Heart right ventricle (tissue), 16 donors: ENCODE measurements at regions not wholly inside any gene's neighbourhood (a gene's known extent, or its start where the extent isn't known, plus 50 kb on each side); places are given as distances from the start of the nearest gene placed in this dataset.

Experiments
- ATAC-seq, 8 donors: fragments of 200-7000 bp; cut with Tn5 transposase; one replicate each; pipeline ENCODE4 v1.9.1; 2020; ENCODE audit warnings: mild to moderate bottlenecking in 8 of 8, moderate library complexity in 8 of 8, moderate number of reproducible peaks in 1 of 8
- DNase-seq, 2 donors: peaks; one replicate each; pipeline ENCODE4 v3.0.0-alpha.2; 2020
- H3K27ac ChIP-seq, 10 donors: fragments of 200-600 bp; sonication (generic) in 2 of 10; one replicate each; pipeline versions ENCODE4 v1.5.0 to v1.8.0; 2020 to 2022; ENCODE audit warnings: mild to moderate bottlenecking in 3 of 10
- H3K27me3 ChIP-seq, 7 donors: fragments of 200-600 bp; one replicate each; pipeline ENCODE4 v1.8.0; 2021 to 2022; ENCODE audit warnings: mild to moderate bottlenecking in 2 of 7
- H3K36me3 ChIP-seq, 9 donors: fragments of 200-600 bp; sonication (generic) in 1 of 9; one replicate each; pipeline versions ENCODE4 v1.5.0 to v1.8.0; 2020 to 2022; ENCODE audit warnings: mild to moderate bottlenecking in 2 of 9
- H3K4me1 ChIP-seq, 9 donors: fragments of 200-600 bp; sonication (generic) in 1 of 9; one replicate each; pipeline versions ENCODE4 v1.5.0 to v1.8.0; 2020 to 2022; ENCODE audit warnings: mild to moderate bottlenecking in 4 of 9
- H3K4me3 ChIP-seq, 10 donors: fragments of 200-600 bp; sonication (generic) in 2 of 10; one replicate each; pipeline versions ENCODE4 v1.5.0 to v1.8.0; 2020 to 2022; ENCODE audit warnings: mild to moderate bottlenecking in 7 of 10, moderate library complexity in 2 of 10
- H3K9me3 ChIP-seq, 11 donors: fragments of 200-600 bp in 10 of 11; sonication (generic) in 2 of 11; one replicate each; pipeline versions ENCODE4 v1.5.0 to v1.8.0; 2013 to 2022; ENCODE audit warnings: mild to moderate bottlenecking in 2 of 11, control low read depth in 1 of 11, moderate library complexity in 1 of 11
- WGBS, 2 donors: extraction: QIAGEN DNeasy Blood & Tissue Kit; methylation state at CpG; one replicate each; pipeline ENCODE4 v1.1.7; 2013; ENCODE audit warnings: inconsistent platforms in 1 of 2; 5-methylcytosine and 5-hydroxymethylcytosine counted together
- intact Hi-C, 10 donors: fragments of 100-400 bp; cut with DNase I; formaldehyde crosslinking; loops; one replicate each; pipeline versions ENCODE4 v1.11.1 to v1.14.2; 2022
- TF ChIP-seq, protein P1 (sequence below), 9 donors: fragments of 200-600 bp; sonication (generic) in 2 of 9; IDR thresholded peaks; one replicate each; pipeline versions ENCODE4 v1.5.0 to v1.8.0; 2021 to 2022; ENCODE audit warnings: antibody characterized with exemption in 9 of 9, mild to moderate bottlenecking in 5 of 9, moderate library complexity in 1 of 9
- donor health status: Arrhythmogenic right ventricular cardiomyopathy.
- donor health status: ischemic (EF 13 %, LVEDD 7.1; RV severe dilation, severe dysfunction).
- donor health status: healthy with polysubstance abuse.
- donor health status: DM: no; HTN: yes; CAD: no.
- donor health status: DM: no; HTN: no; CAD: no.
- donor health status: ischemic (EF 25% LVEDD 6.9; RV normal size, moderate dysfunction).
- donor health status: ischemic (EF 25% LVEDD 5.7; RV mildly dilated, moderate dysfunction).
- donor health status: healthy.
- donor health status: DM: yes; HTN: yes; CAD: no.
- donor health status: Ischemic cardiomyopathy.
- donor health status: ischemic (EF 35%, LVEDD 5.7; RV mildly dilated, moderate dysfunction).
- donor health status: nonischemic (EF 11% LVEDD 7.7; RV severe dilation, severe dysfunction).
- donor health status: DM: yes; HTN: yes; CAD: no.
- donor health status: PGD.
- donor health status: ischemic (EF 29% LVEDD 5.4; RV normal size, mild dysfunction).
- donor health status: nonischemic (EF 23%, LVEDD 6.1; RV moderate dilation, normal function).

DNA sequence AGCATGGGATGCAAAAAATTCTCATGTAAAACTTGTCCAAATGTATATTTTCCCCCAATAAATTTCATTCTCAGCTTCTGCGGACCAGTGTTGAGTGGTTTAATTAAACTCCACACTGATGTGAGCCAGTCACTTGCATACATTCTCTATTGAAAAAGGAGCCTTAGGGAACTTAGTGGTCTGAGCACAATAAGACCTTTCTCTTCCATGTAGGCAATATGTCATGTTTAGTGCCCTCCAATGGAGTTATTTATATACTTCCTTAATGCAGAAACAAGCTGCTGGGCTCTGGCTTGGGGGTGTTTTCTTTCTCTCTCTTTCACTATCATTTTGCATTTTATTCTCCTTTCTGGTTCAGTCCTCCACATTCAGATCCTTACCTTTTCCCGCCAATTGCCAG, 196.9 kb downstream of the ANAPC10 start:
- intact Hi-C loops: no loop called here
- no peak for DNase-seq
- Histone ChIP-seq H3K27ac (no peak overlapping the region), H3K27me3 (no peaks in the 10 kb centered on the region), H3K9me3 (peaks cover 0 to 13% (median 0%) of the 10 kb centered on the region in 11 donors), H3K4me1 (peaks cover 0 to 17% (median 2%) of the 10 kb centered on the region in 9 donors), H3K4me3 (no peak overlapping the region), H3K36me3 (no peaks in the 10 kb centered on the region)
- WGBS, 2 donors: 93 to 98% methylated on average over 2 of the region's 2 CpGs
- ATAC-seq: no peak
- TF ChIP-seq, protein P1, sequence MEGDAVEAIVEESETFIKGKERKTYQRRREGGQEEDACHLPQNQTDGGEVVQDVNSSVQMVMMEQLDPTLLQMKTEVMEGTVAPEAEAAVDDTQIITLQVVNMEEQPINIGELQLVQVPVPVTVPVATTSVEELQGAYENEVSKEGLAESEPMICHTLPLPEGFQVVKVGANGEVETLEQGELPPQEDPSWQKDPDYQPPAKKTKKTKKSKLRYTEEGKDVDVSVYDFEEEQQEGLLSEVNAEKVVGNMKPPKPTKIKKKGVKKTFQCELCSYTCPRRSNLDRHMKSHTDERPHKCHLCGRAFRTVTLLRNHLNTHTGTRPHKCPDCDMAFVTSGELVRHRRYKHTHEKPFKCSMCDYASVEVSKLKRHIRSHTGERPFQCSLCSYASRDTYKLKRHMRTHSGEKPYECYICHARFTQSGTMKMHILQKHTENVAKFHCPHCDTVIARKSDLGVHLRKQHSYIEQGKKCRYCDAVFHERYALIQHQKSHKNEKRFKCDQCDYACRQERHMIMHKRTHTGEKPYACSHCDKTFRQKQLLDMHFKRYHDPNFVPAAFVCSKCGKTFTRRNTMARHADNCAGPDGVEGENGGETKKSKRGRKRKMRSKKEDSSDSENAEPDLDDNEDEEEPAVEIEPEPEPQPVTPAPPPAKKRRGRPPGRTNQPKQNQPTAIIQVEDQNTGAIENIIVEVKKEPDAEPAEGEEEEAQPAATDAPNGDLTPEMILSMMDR (IDR thresholded peaks at IDR 0.05): no peak

DNA sequence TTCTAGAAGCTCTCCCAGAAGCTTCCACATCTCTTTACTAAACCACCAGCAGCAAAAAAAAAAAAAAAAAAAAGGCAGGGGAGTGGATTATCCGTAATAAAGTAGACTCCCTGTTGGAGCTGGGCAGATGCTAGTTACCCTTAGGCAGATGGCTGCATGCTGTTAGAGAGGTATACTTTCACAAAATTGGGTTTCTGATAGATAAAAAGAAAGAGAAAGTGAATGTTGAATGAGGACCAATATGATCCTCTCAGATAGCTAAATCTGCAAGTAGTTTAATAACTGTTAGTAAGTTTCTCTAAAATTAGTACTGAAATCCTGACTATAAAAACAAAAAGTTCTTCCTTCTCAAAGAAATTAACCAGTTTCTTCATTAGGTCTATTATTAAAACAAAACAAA, 195.4 kb downstream of the ANAPC10 start:
- ATAC-seq: no peak
- 69 to 83% methylated on average over 1 of the region's 1 CpG for WGBS, 2 donors
- H3K9me3 ChIP-seq: peaks cover 0 to 13% (median 0%) of the 10 kb centered on the region in 11 donors

DNA sequence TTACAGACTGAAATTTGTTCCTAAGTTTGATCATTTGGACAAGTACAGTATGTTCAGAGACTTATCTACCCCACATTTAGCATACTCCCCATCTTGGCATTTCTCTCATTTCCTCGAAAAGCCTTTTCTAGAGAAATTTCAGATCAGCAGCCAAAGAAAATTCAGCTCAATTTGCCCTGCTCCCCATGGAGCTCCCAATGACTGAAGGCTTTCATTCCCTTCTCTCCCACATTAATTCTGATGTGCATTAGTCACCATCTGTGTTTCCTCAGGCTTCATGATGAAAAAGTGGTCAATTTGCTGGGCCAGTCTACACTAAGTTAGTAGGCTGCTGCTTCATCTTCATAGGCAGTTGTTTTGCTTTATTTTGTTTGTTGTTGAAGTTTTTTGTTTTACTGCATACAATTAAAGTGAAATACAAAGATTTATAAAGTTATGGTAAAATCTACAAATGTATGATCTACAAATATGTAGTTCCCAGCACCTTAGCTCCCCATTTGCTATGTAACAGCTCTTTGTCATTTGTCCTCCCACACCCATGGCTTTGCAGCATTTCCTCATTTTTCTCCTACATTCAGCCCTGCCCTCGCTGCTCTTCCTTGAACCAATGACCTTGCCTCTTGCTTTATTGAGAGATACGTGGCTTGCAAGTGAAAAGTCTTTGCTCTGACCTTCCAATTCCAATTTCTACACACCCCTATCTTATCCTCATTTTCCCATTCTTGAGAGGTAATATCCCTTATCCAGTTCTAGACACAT, 193.9 kb downstream of the ANAPC10 start:
- Histone ChIP-seq H3K36me3 (no peaks in the 10 kb centered on the region), H3K9me3 (peaks cover 0 to 4% (median 0%) of the 10 kb centered on the region in 11 donors), H3K4me1 (peaks cover 0 to 23% (median 10%) of the 10 kb centered on the region in 9 donors), H3K27ac (no peak overlapping the region), H3K27me3 (no peaks in the 10 kb centered on the region), H3K4me3 (no peak overlapping the region)
- intact Hi-C loops: no loop called here
- 48 to 57% methylated on average over 3 of the region's 3 CpGs for WGBS, 2 donors
- ATAC-seq: peak in 5 of 8 donors; percentile 44 to 73 (median 66)
- DNase-seq: no peak
- TF ChIP-seq, protein P1 (IDR thresholded peaks at IDR 0.05): no peak

More for the DNA sequence above, 195.4 kb downstream of the ANAPC10 start:
- H3K4me3 ChIP-seq: no peak overlapping the region
- H3K4me1 ChIP-seq: peaks cover 0 to 23% (median 10%) of the 10 kb centered on the region in 9 donors
- H3K36me3 ChIP-seq: no peaks in the 10 kb centered on the region
- intact Hi-C loops: no loop called here
- no peak for DNase-seq
- TF ChIP-seq, protein P1 (IDR thresholded peaks at IDR 0.05): no peak
- no peak overlapping the region for H3K27ac ChIP-seq
- H3K27me3 ChIP-seq: no peaks in the 10 kb centered on the region

DNA sequence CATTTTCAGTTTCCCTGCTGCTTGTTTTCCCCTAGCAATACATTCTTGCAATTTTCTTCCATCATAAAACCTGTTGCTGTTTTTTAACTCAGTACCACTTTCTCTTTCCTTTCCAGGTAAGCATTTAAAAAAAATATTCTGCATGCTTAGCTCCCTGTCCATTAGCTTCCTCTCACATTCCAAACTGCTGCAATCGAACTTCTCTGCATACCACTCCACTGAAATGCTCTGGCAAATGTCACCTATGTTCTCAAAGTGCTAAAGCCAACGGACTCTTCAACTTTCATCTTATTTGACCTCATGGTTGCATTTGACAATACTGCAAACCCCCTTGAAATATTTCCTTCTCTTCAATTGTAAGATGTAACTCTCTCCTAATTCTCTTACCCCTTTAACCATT, 192.7 kb downstream of the ANAPC10 start:
- no peaks in the 10 kb centered on the region for H3K36me3 ChIP-seq
- H3K27ac ChIP-seq: no peak overlapping the region
- H3K4me3 ChIP-seq: no peak overlapping the region
- no peak for DNase-seq
- ATAC-seq: no peak
- intact Hi-C loops: no loop called here
- TF ChIP-seq, protein P1 (IDR thresholded peaks at IDR 0.05): no peak
- peaks cover 0 to 23% (median 10%) of the 10 kb centered on the region in 9 donors for H3K4me1 ChIP-seq
- H3K9me3 ChIP-seq: no peaks in the 10 kb centered on the region
- WGBS, 2 donors: 25 to 33% methylated on average over 2 of the region's 2 CpGs
- H3K27me3 ChIP-seq: no peaks in the 10 kb centered on the region
